KG1 (cell line): ENCODE measurements at regions not wholly inside any gene's neighbourhood (a gene's known extent, or its start where the extent isn't known, plus 50 kb on each side); places are given as distances from the start of the nearest gene placed in this dataset.

Experiments
- DNase-seq: peaks from one replicate; lab custom pipeline; 2025; lab: John Stamatoyannopoulos, UW

DNA sequence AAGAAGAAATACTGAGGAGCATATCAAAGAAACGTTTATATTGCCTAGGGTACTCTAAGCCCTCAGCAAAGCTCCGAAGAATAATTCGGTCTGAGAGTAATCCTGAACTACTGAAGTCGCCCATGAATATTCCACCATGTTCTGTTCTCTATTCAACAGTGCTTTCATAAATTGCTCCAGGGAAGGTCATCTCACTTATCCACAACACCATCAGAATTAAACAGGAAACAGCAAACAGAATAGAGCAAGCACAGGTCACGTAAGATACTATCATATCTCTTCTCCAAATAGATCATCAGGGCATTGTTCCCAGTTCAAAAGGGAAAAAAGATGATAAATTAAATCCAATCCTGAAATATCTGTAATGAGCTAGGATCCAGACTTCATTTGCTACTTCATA, 325.6 kb downstream of the DEPDC1B start:
- no peak for DNase-seq

DNA sequence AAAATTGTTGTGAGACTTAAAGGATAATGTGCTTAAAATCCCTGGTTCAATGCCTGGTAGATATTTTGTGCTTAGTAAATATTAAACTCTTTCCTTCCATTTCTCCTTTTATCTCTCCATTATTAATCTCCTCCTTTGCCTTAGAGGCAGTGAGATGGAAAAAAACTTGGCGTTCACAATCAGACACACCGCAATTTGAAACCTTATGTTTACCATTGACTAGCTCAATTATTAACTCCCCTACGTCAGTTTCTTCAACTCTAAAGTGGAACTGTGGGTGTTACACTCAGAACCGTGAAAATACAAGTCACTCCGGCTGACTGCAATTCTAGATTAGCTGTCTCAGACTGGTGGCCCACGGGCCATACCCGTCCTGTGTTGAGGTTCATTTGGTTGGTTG, 327.2 kb downstream of the DEPDC1B start:
- no peak for DNase-seq

DNA sequence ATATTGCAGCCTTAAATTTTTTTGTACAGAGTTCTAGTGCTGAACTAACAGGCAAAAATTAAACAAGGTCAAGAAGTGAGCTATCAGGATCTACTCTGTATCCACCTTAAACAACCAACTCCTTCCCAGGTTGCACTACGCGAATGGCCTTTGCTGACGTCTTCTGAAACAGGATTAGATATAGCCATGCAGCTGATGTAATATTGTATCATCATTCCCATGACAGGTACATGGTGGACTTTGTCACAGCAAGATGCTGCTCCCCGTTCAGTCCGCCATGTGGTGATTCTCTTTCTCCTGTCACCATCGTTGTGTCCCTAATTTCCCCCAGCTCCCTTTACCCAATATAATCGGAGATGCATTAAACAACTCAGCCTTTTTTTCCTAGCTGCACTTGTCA, 328.9 kb downstream of the DEPDC1B start:
- DNase-seq = no peak

DNA sequence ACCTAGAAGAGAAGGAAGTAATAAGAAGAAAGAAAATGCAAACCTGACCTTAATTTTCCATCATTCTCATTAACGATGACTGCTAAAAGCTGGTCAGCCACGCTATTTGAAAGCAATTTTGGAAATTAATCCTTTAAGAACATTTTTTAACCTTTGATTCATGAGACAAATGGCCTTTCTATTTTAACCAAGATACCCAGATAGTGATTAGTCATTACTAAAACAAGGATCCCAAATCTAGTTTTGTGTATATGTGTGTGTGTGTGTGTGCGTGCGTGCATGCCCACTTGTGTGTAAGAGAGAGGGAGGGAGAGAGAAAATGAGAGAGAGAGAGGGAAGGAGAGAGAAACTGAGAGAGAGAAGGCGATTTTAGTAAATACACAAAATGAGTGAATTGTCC, 329.5 kb downstream of the DEPDC1B start:
- DNase-seq = no peak

DNA sequence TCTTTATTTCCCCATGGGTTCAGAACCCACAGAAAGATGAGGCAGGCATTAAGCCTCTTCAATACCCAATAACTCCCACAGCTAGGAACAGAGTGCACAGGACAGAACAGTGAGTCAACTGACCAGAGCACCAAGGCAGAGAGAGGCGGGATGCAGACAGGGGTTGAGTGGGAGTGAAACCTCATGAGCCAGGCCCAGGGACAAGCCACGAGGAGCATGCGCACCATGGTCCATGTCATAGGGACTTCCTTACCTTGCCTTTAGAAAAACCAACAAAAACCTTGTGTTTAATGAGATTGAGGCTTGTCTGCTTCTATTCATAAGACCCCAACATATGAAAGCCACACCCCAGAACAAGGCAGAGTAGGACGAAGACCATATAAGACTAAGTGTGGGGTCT, 330.6 kb downstream of the DEPDC1B start:
- no peak for DNase-seq

DNA sequence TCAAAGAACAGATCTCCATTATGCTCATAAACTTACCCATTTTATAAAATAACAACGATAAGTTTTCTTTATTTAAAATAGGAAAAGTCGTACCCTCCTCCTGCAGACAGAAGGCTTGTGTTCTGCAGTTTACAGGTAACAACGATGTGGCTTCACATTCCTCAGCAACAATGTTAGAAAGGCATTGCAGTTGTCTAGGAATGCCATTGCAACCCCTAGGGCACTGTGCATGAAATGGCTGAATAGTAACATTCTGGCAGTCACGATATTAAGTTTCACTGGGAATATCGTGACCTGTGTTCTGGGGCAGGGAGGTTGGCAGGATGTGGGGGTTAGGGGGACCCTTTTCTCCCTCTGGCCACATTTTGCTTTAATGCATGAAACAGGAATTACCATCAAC, 331.9 kb downstream of the DEPDC1B start:
- no peak for DNase-seq

DNA sequence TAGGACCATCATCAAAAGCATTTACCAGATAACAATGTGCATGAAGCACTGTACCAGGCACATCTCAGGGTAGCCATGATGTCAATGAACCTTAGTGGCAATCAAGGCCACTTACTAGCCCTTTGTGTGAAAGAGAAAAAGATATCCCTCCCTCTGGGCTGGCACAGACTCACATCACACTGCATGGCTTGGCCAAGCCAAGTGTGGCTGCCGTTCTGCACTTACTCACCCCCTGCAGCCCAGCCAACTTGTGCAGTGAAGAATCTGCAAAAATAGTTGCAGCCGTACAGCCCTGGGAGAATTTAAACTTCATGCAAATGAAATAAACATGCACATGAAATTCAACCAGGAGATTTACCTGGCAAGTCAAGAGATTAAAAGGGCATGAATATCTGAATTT, 333.5 kb downstream of the DEPDC1B start:
- no peak for DNase-seq

DNA sequence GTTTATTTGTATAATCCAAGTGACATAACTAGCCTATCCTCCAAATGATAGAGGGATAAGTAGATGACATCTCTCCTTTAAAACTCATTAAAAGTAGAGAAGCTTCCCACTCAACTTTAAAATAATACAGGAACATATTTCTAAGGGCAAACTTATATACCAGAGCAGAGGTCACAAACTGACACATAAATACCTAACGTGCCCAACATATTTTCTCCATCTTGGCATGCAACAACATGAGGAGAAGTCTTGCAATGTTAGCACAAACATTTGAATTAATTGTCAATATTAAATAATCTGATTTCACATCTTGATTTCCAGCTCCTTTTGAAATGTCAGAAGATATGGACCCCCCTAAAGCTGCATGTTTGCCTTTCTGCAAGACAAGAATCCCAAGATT, 335.0 kb downstream of the DEPDC1B start:
- DNase-seq = no peak

DNA sequence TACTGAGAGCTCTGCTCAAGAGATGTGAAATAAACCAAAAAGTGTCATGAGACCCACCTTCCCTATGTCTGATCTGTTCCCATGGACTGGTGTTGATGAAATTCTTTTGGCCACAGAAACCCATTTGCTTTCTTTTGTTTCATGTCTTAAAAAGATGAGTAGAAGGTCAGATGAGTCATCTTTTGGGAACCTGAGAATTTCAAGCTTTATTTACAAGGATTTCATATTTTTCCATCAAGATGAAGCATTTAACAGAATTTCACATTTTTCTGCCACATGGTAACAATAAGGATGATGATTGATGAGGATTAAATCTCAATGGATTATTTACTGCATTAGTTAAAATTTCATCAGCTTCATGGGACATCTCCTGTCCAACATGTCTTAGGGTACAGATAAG, 337.8 kb downstream of the DEPDC1B start:
- no peak for DNase-seq

DNA sequence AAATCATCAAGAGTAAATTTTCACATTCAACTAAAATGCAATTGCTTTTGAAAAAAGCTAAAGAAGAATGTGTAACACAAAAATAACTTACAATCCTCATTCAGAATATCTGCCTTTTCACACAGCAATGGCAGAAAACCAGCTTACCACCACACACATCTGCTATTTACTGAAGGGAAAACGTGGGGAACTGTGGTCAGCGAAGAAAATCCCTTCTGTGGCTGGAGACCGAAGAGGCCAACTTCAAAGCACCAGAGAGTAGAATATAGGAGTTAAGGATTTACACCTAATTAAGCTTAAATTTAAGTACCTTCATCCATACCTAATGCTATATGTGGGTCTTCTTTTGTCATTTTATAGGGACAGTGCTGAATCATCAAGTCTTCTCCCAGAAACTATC, 339.6 kb downstream of the DEPDC1B start:
- DNase-seq = no peak

DNA sequence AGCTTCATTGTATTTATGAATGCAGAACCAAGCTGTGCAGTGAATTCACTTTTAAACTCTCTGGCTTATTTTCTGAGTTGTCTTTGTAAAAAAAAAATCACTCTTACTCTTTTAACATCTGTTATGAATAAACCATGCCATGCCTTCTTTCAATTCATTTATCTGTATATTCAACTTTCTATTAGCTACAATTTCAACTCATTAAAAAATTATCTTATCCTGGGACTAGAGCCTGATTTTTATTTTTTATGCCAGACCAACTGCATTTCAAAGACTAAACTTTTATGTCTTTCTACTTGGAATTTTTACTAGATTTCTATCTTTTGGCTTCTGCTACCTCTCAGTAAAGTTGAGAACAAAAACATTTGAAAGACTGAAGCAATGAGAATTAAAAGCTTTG, 342.7 kb downstream of the DEPDC1B start:
- DNase-seq = no peak

DNA sequence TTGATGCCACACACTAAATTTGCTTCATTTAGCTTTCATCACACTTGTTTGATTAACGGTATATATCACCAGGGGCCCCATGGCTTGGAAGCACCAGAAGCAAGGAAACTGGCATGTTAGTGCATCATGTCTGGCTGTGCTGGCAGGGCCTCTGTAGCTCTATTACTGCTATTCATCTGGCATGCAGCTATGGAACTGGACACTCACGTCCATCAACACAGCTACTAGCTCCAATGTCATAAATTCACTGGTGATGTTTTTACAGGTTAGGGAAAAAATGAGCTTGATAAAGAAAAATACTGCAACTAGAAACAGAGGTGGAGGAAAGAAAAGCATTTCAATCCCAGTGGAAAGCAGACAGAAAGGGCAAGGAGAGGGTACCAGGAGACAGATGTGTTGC, 343.2 kb downstream of the DEPDC1B start:
- no peak for DNase-seq

DNA sequence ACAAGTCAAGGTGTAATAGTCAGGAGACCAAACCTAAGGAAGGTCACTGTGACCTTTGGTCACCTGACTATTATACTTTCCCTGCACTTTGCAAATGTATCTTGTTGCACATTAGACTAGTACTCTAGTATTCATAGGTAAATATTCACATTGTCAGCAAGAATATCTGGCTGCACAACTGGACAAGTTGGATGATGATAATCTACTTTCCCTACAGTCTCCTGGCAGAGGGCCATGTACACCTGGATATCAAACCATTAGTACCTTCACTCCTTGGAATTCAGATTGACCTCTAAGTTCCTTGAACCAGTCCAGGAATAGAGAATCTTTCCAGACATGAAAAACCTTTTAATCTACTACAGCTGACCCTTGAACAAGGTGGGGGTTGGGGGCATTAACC, 344.8 kb downstream of the DEPDC1B start:
- DNase-seq = no peak

DNA sequence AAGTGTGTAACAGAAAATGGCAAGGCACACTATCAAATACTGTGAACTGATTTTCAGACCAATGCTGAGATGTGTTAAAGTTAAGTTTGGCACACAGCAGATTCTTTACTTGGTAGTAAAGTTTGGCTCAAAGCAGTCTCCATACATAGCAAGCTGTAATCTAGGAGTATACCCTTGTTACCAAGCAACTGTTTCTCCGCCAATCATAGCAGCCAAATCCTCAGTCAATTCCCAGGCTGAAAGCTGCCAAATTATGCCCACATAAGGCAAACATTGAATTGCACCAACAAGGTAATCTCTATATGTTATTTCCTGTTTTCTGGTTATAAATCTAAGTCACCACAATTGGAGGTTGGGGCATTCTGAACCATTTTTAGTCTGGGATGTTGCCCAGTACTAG, 345.7 kb downstream of the DEPDC1B start:
- DNase-seq = no peak

DNA sequence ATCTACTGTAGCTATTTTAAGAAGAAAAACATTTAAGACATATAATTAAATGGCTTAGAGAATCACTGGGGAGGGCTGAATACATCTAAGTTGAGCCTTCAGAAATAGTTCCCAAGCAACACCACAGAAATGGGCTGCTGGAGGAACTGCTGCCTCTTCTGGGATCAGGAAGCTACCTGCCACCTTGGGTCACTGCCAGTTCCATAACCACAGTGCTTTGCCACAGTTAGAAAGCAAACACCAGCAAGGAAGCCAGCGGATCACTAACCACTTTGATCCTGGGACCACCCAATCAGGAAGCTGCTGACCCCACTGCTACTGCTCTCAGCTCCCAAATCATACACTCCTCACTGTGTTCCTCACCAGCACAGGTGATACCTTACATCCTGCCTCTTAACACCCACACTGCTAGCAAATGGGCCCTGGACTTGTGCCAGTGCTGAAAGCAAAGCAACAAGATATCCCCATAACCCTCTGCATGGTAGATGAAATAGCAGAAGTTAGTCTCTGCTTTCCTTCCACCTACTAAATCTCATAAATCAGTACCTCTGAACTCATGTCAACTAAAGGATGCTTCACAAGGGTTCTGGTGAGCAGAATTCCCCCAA, 346.9 kb downstream of the DEPDC1B start:
- no peak for DNase-seq

DNA sequence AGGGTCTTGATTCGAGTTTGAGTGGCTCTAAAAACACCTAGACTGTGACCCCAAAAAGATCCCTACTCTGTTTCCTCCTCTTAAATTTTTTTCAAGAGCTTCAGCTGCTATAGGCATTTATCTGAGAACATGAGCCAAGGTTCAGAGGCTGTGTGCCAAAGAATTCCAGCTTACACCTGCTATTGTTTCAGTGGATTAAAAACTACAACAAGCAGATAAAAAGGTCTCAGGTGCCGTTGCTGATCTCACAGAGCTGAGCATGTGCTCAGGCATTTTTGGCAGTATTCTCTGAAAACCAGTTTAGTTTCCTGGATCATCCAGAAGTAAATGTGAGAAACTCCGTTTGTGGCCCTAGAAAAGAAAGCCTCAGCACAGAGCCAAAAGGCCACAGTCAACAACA, 349.2 kb downstream of the DEPDC1B start:
- no peak for DNase-seq

DNA sequence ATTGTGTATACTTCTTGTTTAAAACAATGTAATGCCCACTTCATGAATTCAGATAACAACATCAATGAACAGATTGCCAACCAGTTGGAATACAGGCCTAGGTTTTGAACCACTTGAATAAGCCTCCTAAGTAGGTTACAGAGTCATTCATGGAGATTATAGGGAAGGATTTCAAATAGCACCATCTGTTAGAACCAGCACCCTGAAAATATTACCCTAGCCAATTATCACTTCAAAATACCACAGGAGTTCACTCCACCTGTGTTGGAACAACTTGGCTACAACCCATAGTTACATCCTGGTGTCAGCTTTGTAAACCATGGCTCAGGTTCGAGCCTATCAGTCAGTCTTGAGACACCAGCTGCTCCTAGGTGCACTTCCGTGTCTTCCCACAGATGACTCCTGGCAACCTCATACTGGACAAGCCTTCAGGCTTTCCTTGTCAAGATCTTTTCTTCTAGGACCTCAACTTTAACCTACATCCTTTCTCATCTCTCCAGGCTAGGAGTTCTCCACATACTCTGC, 350.0 kb downstream of the DEPDC1B start:
- no peak for DNase-seq

DNA sequence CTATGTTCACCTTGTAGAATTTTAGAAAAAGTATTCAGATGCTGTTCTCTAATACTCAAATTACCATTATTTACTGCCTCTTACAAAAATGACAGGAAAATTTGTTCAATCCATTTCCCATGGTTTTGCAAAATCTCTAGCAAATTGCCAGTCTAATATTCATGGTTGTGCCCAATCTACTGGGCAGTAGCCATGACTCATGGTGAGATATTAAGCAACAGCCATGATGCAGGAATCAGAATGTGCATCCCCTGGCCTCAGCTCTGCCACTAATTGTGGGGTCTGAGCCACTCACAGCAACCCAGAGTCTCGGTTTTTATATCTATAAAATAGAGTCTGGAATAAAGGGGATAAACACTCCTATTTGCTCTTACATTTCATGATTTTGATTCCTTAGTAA, 353.6 kb downstream of the DEPDC1B start:
- DNase-seq = no peak

DNA sequence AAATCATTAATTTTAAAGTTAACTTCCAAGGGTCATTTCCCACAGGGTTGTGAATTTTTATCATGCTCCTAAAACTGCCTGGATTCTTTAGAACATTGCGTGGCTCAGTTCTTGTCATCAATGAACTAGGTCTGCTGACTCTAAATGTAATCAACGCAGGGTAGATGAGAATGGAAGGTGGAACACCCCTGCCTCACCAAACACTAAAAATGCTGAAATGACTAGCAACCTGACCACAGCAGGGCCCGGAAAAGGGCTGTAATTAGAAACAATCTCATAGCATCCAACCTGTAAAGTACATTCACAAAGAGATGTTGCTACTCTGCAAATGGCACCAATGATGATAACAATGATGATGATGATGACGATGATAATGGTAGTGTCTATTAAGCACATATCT, 356.9 kb downstream of the DEPDC1B start:
- no peak for DNase-seq

DNA sequence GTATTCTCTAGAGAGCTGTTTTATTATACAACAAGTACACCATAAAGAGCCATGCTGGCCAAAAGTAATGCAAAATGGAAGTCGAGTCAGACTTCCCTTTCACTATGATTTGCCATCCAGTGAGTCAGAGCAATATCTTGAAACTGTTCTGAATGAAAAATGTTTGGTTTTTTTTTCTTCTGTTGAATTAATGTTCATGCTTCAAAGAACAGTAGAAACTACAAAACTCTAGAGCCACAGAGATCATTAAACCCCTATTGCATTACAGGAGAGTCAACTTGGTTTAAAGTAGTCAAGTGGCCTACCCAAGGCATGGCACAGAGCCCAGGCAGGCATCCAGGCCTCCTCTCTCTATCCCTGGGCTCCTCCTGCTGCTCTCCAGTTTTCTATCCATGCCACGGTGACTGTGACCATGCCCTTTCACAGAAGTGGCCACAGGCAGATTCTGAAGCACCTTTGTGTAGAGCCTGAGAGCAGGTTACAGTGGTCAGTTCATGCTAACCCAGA, 358.9 kb downstream of the DEPDC1B start:
- no peak for DNase-seq

DNA sequence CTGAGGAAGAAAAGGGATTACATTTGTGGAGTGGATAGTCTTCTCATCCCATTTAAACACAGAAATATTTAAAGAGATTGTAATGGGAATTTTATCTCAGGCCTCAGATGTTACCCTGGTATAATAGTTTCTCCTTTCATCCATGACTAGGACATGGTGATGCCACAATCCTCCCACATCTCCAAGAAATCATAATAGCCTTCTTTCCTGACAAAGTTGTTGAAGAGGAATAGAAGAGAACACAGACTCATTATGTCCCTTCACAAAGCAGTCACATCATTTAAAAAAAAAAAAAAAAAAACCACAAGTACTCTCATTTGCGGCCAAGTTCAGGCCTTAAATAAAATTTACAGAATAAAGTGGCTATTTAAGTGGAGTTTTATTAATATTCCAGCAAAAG, 359.6 kb downstream of the DEPDC1B start:
- no peak for DNase-seq

DNA sequence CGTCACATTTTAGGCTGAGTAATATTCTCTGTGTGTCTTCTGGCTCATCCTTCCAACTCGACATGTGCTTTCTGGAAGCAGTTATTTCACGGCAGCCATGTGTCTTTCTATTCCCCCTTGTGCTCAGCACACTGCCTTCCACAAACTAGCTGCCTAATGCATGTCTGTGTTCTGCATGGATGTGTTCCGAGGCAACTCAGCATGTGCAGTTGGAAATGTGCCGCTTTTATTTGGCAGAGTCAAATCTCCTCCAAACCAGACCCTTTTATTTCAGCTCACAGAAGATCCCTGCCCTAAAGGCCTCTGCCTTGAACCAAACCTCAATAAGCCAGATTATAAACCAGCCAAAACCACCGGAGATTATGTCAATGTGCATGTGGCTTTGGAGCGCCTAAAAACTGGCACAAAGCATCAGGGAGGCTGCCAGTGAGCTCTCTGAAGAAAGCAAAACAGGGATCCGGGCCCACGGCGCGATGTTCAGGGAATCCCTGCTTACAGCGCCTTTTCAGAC, 360.2 kb downstream of the DEPDC1B start:
- DNase-seq = no peak

DNA sequence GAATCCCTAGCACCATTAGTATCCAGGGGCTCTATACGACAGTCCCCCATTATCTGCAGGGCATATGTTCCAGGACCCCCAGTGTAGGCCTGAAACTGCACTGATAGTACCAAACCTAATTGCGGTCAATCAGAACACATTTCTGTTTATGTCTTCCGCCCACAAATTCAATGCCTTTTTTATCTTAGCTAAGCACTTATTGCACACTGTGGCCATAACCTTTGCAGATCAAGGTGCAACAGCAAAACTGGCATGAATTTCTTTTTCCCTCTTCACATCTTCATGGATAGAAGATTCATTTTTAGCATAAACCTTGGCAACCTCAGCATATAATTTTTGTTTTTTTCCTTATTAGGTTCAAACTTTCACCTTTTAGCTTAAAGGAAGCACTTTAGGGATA, 361.1 kb downstream of the DEPDC1B start:
- DNase-seq = no peak

DNA sequence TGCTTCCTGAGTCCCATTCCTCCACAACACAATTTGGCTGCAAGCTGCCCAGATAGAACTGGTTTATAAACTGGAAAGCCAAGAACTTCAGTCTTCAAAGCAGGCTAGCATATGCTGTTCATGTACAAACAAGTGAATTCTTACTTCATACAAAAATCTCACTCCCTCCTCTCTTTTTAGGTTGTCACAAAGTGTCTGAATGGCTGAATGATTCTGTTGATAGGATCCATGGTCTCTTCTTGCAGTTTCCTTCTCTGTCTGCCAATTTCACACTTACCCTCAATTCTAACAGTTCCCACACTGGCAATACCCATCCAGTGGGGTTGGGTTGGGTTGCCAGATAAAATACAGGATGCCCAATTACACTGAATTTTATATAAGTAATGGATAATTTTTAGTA, 363.5 kb downstream of the DEPDC1B start:
- DNase-seq = no peak
